ENCODE measurements at regions not wholly inside any gene's neighbourhood (a gene's known extent, or its start where the extent isn't known, plus 50 kb on each side); places are given as distances from the start of the nearest gene placed in this dataset.
"Not testable (repeated sequence)": the region's sequence is repeated elsewhere in the genome, so short reads cannot be mapped to it uniquely, and the experiment has no call there.

- no peaks in the 10 kb centered on the region for H3K9me3 ChIP-seq (ENCODE audit: low read length)
- no peak overlapping the region for H3K4me3 ChIP-seq (ENCODE audit: low read length)
- no peaks in the 10 kb centered on the region for H4K20me1 ChIP-seq (ENCODE audit: low read length)
- no peak for ATAC-seq
- no peaks in the 10 kb centered on the region for H3K9me2 ChIP-seq (replicated peaks; ENCODE audit: low read length)
- H3K27me3 ChIP-seq (ENCODE audit: low read length), result no peaks in the 10 kb centered on the region
- DNase-seq, result peak; percentile 35
- BruUV-seq (replicated peaks), result no TSS peak
- no peak overlapping the region for H3K9ac ChIP-seq (ENCODE audit: low read length)
- H2AFZ ChIP-seq (ENCODE audit: low read length), result no peak overlapping the region
- ChIA-PET CTCF (no interaction called here), POLR2A (ENCODE audit: unreplicated experiment) (no interaction called here)
- H3K27ac ChIP-seq (ENCODE audit: low read length), result no peak overlapping the region
- H3F3A ChIP-seq (ENCODE audit: low read length, unreplicated experiment), result no peaks in the 10 kb centered on the region
- intact Hi-C loops (cut with micrococcal nuclease), result no loop called here
- H3K79me2 ChIP-seq (ENCODE audit: low read length), result no peaks in the 10 kb centered on the region
- H3K4me1 ChIP-seq (ENCODE audit: insufficient read depth, low read length), result no peaks in the 10 kb centered on the region
- no peaks in the 10 kb centered on the region for H3K36me3 ChIP-seq (ENCODE audit: low read depth, low read length)
- no peak overlapping the region for H3K4me2 ChIP-seq (ENCODE audit: low read length)
- TF ChIP-seq EZH2phosphoT487 (IDR thresholded peaks at IDR 0.05; ENCODE audit: borderline replicate concordance, low read length) (no peak), CTCF (conservative IDR thresholded peaks at IDR 0.05; ENCODE audit: low read depth, low read length) (peak; percentile 34), EZH2 (IDR thresholded peaks at IDR 0.05; ENCODE audit: low read length, unreplicated experiment) (no peak)
These were observed 355.9 kb downstream of the SFMBT2 start for GRCh38 chr10:7054915-7055314.

DNA sequence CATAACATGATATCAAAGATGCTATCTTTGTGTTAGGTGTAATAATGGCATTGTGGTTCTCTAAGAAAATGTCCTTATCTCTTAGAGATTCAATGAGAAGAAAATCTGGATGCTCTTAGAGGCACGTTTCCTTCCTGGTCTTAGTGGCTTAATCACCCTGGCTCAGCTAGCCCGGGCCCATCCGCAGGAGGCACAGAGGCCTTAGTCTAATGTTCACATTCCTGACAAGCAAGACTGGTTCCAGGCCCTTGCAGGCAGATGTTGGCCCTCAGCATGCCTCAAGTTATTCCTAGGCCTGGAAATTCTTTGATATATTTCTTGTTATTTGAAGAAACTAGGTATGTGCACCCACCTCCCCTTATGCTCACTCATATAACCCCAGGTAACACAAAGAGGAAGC, 357.6 kb downstream of the SFMBT2 start:
- no peaks in the 10 kb centered on the region for H3K9me2 ChIP-seq (replicated peaks; ENCODE audit: low read length)
- no peak overlapping the region for H2AFZ ChIP-seq (ENCODE audit: low read length)
- H3K9me3 ChIP-seq (ENCODE audit: low read length), result no peaks in the 10 kb centered on the region
- H3K36me3 ChIP-seq (ENCODE audit: low read depth, low read length), result no peaks in the 10 kb centered on the region
- no peak overlapping the region for H3K9ac ChIP-seq (ENCODE audit: low read length)
- ChIA-PET CTCF (no interaction called here), POLR2A (ENCODE audit: unreplicated experiment) (no interaction called here)
- no peak overlapping the region for H3K4me2 ChIP-seq (ENCODE audit: low read length)
- no peak overlapping the region for H3K4me3 ChIP-seq (ENCODE audit: low read length)
- no peaks in the 10 kb centered on the region for H3K4me1 ChIP-seq (ENCODE audit: insufficient read depth, low read length)
- no peaks in the 10 kb centered on the region for H4K20me1 ChIP-seq (ENCODE audit: low read length)
- no peak overlapping the region for H3K27ac ChIP-seq (ENCODE audit: low read length)
- ATAC-seq, result no peak
- DNase-seq, result no peak
- no peaks in the 10 kb centered on the region for H3F3A ChIP-seq (ENCODE audit: low read length, unreplicated experiment)
- intact Hi-C loops (cut with micrococcal nuclease), result no loop called here
- no peak for TF ChIP-seq EZH2phosphoT487 (IDR thresholded peaks at IDR 0.05; ENCODE audit: borderline replicate concordance, low read length)
- BruUV-seq (replicated peaks), result no TSS peak
- H3K79me2 ChIP-seq (ENCODE audit: low read length), result no peaks in the 10 kb centered on the region
- no peaks in the 10 kb centered on the region for H3K27me3 ChIP-seq (ENCODE audit: low read length)

- H3K4me2 ChIP-seq (ENCODE audit: low read length); H3K4me3 ChIP-seq (ENCODE audit: low read length); H3K9me3 ChIP-seq (ENCODE audit: low read length); H3K4me1 ChIP-seq (ENCODE audit: insufficient read depth, low read length); intact Hi-C loops (cut with micrococcal nuclease); H3K79me2 ChIP-seq (ENCODE audit: low read length); CTCF ChIA-PET; H3K9me2 ChIP-seq (replicated peaks; ENCODE audit: low read length); ATAC-seq; H3K36me3 ChIP-seq (ENCODE audit: low read depth, low read length); H3K9ac ChIP-seq (ENCODE audit: low read length); BruUV-seq (replicated peaks); POLR2A ChIA-PET (ENCODE audit: unreplicated experiment); H3K27ac ChIP-seq (ENCODE audit: low read length); H4K20me1 ChIP-seq (ENCODE audit: low read length); H3F3A ChIP-seq (ENCODE audit: low read length, unreplicated experiment); DNase-seq; H3K27me3 ChIP-seq (ENCODE audit: low read length); H2AFZ ChIP-seq (ENCODE audit: low read length): not testable (repeated sequence)
These were observed 360.8 kb downstream of the SFMBT2 start for GRCh38 chr10:7050024-7050423.

GRCh38 chr10:7048061-7048460, 362.8 kb downstream of the SFMBT2 start:
- H4K20me1 ChIP-seq (ENCODE audit: low read length), result no peaks in the 10 kb centered on the region
- H3F3A ChIP-seq (ENCODE audit: low read length, unreplicated experiment), result no peaks in the 10 kb centered on the region
- TF ChIP-seq EZH2phosphoT487 (IDR thresholded peaks at IDR 0.05; ENCODE audit: borderline replicate concordance, low read length) (no peak), CTCF (conservative IDR thresholded peaks at IDR 0.05; ENCODE audit: low read depth, low read length) (no peak), EZH2 (IDR thresholded peaks at IDR 0.05; ENCODE audit: low read length, unreplicated experiment) (no peak)
- no peaks in the 10 kb centered on the region for H3K79me2 ChIP-seq (ENCODE audit: low read length)
- H3K27me3 ChIP-seq (ENCODE audit: low read length), result no peaks in the 10 kb centered on the region
- POLR2A ChIA-PET (ENCODE audit: unreplicated experiment), result no interaction called here
- ATAC-seq (no peak), DNase-seq (no peak)
- H3K4me3 ChIP-seq (ENCODE audit: low read length), result no peak overlapping the region
- CTCF ChIA-PET, result no interaction called here
- H3K27ac ChIP-seq (ENCODE audit: low read length), result no peak overlapping the region
- H3K36me3 ChIP-seq (ENCODE audit: low read depth, low read length), result no peaks in the 10 kb centered on the region
- H3K9me2 ChIP-seq (replicated peaks; ENCODE audit: low read length), result no peaks in the 10 kb centered on the region
- H3K9ac ChIP-seq (ENCODE audit: low read length), result no peak overlapping the region
- H3K4me2 ChIP-seq (ENCODE audit: low read length), result no peak overlapping the region
- BruUV-seq (replicated peaks), result no TSS peak
- no peaks in the 10 kb centered on the region for H3K9me3 ChIP-seq (ENCODE audit: low read length)
- intact Hi-C loops (cut with micrococcal nuclease), result no loop called here
- no peak overlapping the region for H2AFZ ChIP-seq (ENCODE audit: low read length)
- H3K4me1 ChIP-seq (ENCODE audit: insufficient read depth, low read length), result no peaks in the 10 kb centered on the region
